NCI-H1436 (cell line): ENCODE measurements at regions not wholly inside any gene's neighbourhood (a gene's known extent, or its start where the extent isn't known, plus 50 kb on each side); places are given as distances from the start of the nearest gene placed in this dataset.

Experiments
- DNase-seq: peaks from one replicate; lab custom pipeline; 2025; lab: John Stamatoyannopoulos, UW

DNA sequence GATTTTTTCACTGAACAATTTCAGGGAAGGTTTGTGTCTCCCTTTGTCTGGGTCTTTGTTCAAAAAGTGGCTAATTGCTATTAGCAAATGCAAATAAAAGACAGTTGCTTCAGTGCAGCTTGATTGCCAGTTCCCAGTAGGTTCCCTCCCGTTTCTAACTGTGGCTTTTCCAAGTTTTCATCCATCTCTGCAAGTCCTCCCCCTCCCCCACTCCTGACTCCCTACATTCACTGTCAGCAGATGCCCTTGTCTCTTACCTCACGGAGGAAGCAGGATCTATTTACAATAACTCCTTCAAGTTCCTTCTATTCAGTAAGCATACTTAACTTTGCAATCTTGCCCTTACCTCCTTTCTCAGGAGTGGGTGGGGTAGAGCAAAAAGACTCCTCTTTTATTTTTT, 55.4 kb upstream of the SCEL start:
- DNase-seq, result no peak

DNA sequence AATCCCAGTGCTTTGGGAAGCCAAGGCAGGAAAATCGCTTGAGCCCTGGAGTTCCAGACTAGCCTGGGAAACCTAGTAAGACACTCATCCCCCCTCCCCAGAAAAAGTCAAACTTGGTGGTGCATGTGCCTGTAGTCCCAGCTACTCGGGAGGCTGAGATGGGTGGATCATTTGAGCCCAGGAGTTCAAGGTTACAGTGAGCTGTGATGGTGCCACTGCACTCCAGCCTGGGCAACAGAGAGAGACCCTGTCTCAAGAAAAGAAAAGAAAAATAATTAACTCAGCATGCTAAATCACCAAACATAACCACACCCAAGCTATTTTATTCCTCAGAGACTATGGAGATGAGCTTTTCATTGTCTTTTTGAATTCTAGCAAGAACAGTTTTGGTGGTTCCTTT, 56.2 kb upstream of the SCEL start:
- DNase-seq, result no peak

- no peak for DNase-seq
Measured at GRCh38 chr13:77477299-77477848, 58.1 kb upstream of the SCEL start.

- no peak for DNase-seq
Measured at GRCh38 chr13:77476456-77476855, 59.0 kb upstream of the SCEL start.

- DNase-seq, result no peak
Measured at GRCh38 chr13:77475345-77476084, 60.0 kb upstream of the SCEL start.

DNA sequence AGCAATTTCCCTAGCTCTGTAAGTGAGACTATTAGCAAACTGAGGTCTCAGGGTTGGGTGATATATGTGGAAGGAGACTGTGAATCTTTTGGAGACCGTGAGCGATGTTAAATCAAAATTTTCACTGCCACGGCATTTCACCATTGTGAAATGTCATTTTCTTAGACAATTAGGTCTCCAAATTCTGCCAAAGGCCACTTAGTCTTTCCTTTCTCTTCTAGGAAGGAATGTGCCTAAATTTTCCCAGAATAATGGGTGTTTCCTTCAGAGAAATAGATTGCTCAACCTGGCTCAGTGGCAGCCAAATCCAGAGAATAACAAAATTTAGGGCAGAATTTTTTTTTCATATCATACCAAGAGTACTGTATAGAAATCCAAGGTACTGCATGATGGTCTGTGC, 64.5 kb upstream of the SCEL start:
- DNase-seq, result no peak

DNA sequence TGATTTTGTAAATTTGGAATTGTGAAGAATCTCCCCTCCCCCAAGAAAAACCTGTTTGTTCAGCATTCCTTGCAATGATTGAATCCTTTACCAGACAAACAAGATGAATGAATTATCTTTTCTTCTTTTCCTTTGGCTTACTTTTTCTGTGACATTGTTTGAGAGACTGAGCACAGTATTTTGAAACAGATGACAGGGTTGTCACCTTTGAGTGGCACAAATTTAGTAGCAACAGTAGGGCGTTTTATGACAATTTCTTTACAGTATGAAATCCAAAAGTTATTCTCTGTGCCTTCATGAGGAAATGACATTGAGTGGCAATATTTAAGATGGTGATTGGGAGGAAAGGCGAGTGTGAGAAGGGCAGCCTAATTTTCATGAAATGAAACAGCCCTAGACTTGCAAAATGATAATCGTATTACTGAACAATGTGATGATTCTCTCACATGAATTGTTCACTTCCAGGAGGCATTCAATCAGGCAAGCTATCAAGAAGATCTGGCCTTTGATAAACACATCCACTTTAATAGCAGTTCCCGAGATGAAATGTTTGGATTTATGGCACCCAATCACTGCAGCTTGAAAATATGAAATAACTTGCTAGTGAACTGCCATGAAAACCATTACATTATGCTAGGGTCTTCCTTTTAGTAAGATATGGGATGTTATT, 68.6 kb upstream of the SCEL start:
- no peak for DNase-seq

DNA sequence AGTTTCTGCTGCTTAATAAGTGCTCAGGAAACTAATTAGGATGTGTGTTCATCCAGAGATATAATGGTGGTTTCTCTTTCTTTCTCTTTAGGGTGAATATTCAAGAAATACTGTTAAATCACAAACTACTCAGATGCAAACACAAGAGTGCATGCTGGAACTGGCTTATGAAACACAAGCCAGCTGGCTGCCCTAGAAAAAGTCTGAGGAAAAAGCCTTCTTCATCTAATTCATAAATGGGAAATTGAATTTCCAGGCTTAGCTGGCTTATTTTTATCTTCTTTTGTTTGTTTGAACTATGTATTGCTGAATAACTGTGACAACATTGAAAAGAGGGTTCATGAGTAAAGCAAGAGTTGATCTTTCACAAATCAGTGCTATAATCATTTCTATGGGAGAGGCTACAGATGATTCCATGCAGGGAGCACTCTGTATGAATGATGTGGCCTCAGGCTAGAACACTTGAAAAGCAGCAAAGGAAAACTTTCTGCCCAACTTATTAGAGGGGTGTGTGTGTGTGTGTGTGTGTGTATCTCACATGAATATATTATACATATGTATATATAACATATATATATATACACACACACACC, 69.8 kb upstream of the SCEL start:
- no peak for DNase-seq

DNA sequence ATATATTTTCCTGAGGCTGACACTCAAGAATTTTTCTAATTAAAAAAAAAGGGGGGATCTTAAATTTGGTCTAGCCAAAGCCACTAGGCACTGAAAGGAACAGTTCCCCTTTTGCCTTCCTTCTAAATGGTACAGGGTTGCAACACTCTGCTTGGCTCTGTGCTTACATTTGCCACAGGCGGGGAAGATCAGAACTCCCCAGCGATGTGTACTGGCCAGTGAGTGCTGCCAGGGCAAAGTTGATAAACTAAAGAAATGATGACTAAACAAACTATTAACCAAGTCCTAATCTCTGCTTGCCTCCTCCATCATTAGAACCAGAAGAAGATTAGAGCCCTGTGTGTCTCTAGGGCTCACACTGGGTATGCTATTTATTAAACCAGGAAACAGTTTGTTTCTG, 75.3 kb upstream of the SCEL start:
- DNase-seq, result no peak

DNA sequence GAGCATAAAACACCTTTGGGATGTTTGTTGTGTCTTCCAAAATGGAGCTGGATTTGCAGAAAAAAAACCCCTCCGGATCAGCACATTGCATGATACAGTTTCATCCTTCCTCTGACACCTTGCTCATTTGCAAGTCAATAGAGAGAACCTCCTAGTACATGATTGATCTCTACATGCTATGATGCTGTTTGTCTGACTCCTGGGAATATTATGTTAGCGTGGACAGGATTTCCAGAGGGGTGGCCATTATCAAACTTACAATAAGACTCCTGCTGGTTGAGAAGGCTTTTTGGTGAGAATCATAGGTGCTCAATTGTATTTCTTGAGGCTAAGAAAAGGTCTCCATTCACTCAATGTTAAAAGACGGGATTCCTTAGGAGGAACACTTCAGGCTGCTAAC, 75.9 kb upstream of the SCEL start:
- no peak for DNase-seq

GRCh38 chr13:77458736-77459135, 76.8 kb upstream of the SCEL start:
- no peak for DNase-seq

DNA sequence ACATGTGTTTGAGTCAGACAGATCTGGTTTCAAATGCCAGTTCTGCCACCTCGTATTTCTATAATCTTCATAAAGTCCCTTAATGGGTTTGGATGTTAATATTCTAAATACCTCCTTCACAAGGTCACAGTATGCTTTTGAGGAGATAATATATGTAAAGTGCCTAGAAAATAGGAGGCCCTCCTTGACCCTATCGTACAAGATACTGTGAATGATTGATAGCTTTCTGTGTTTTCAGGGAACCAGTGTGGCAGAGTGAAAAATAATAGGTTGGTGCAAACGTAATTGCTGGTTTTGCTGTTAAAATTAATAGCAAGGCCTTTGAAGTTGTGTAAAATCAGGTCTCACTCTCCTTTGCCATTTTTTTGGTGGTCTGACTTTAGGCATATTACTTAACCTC, 77.5 kb upstream of the SCEL start:
- no peak for DNase-seq

DNA sequence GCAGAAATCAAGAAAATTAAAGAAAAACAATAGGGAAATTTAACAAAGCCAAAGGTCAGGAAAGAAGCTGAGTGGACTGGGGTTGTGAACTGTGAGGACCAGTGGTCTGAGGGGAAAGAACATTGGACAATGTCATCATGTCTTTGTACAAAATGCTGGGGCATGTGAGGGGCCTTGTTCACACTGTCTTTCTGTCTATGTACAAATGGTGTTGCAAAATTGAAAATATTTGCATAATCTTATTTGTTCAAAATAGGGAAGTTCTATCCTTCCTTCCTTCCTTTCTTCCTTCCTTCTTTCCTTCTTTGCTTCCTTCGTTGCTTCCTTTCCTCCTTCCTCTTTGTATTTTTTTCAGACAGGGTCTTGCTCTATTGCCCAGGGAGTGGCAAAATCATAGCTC, 79.2 kb upstream of the SCEL start:
- DNase-seq, result no peak

- no peak for DNase-seq
Measured at GRCh38 chr13:77449265-77449664, 86.2 kb upstream of the SCEL start.

DNA sequence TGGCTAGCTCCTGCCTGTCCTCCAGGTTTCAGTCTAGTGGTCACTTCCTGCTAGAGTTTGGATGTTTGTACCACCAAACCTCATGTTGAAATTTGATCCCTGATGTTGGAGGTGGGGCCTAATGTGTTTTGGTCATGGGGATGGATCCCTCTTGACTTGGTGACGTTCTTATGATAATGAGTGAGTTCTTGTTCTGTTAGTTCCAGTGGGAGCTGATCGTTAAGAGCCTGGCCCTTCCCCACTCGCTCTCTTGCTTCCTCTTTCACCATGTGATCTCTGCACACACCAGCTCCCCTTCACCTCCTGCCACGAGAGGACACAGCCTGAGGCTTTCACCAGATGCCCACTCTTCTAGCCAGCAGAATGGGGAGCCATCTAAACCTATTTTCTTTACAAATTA, 86.8 kb upstream of the SCEL start:
- peak; percentile 4 for DNase-seq

DNA sequence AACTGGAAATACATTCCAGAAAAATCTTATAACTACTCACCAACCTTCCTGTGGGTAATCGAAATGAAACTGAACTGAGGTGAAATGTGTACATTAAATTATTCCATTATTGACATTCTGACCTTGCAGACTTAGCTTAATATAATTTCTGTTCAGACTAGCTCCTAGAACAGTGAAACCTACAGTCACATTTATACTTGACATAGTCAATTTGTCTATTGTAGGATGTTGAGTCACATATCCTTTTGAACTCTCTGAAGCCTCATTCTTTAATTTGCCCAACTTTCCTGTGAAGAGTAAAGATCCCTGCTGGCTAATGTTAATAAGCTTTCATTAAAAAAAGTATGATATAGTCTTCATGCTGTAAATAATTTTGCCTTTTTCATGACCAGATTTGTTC, 92.0 kb upstream of the SCEL start:
- no peak for DNase-seq

DNA sequence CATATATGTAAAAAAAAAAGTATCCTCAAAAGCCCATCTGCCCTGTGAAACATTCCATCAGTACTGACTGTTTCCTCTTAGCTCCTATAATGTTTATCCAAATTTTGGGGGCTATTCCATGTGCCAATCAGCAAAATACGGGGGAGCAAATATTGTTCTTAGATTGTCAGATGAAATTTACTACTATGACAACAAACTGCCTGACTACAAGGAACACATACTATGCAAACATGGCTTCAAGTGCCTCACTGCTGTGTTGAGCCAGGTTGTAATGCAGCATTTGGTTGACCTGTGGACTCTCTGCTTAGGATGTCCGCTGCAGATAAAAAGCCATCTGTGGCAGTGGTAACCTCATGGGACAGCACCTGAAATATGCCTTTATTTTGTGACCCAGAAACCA, 98.2 kb upstream of the SCEL start:
- no peak for DNase-seq

DNA sequence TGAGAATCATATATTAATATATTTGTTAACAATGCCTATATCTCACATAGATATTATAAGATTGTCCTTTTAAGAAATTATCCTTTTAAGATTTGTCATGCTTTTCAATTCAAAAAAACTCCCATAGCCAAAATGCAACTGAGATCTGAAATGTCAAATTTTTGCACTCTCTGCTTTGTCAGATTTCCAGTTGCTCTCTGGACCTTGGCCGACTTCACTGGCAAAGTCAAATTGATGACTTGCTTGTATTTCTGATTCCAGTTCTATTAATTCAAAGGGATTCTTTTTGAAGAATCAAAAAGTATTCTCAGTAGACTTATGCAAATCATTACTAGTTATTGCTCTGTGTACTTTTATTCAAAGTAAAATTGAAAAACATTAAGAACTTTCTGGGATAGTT, 101.2 kb upstream of the SCEL start:
- no peak for DNase-seq

- no peak for DNase-seq
Measured at GRCh38 chr13:77431449-77431848, 104.1 kb upstream of the SCEL start.

- DNase-seq, result no peak
Measured at GRCh38 chr13:77430377-77430951, 103.6 kb upstream of the MYCBP2 start.

DNA sequence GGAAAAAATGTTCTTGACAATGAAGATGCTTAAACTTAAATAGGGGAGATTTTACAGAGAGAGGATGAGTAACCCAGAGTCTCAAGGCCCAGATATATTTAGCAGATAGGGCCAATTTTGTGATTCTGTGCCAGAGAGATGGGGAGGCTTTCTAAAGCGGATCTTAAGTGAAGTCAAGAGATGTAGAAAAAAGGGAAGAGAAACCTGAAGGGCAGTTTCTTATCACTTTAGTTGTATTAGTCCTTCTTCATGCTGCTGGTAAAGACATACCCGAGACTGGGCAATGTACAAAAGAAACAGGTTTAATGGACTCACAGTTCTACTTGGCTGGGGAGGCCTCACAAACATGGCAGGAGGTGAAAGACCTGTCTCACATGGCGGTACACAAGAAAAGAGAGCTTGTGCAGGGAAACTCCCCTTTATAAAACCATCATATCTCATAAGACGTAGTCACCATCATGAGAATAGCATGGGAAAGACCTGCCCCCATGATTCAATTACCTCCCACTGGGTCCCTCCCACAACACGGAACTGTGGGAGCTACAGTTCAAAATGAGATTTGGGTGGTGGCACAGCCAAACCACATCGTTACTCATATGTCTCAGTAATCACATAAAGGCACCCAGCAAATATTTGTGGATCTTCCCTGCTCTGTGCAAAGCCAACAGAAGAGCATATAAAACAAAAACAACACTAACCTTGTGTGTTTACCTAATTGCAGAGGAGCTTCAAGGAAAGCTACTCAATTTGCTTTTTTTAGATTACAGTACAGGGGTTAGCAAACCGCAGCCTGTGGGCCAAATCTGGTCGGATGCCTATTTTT, 102.6 kb upstream of the MYCBP2 start:
- no peak for DNase-seq

GRCh38 chr13:77425705-77426104, 98.8 kb upstream of the MYCBP2 start:
- no peak for DNase-seq
